K562 (cell line): ENCODE measurements at regions not wholly inside any gene's neighbourhood (a gene's known extent, or its start where the extent isn't known, plus 50 kb on each side); places are given as distances from the start of the nearest gene placed in this dataset.

ENCODE experiments used
- ATAC-seq: fragments of 200-7000 bp; cut with Tn5 transposase; 3 replicates; pipeline ENCODE4 v1.9.1; 2020; ENCODE audit warnings: moderate library complexity
- BruUV-seq: library from RNA; stranded (reverse); fragments of 400-500 nt; replicated peaks from 2 replicates; lab custom pipeline; 2021; lab: Mats Ljungman, UMichigan
- CTCF ChIA-PET: fragments of 300-600 bp; formaldehyde crosslinking; extraction: SDS; loops from one replicate; lab custom pipeline; 2021; ENCODE audit warnings: low intra/inter-chr PET ratio; lab: Yijun Ruan, JAX
- POLR2A ChIA-PET: fragments of 300-600, 350-650 bp; sonication (Branson Sonifier 250); formaldehyde crosslinking; extraction: SDS; loops from one replicate; lab custom pipeline; 2021; ENCODE audit warnings: antibody characterized with exemption, inconsistent platforms; lab: Yijun Ruan, JAX
- DNase-seq, 4 experiments: peaks; one replicate each; pipeline versions ENCODE4 v3.0.0 to v3.0.0-alpha.2; 2011 to 2018; ENCODE audit warnings: low spot score in 3 of 4, mixed read lengths in 3 of 4; ENCODE audit errors: extremely low read depth in 1 of 4
- FAIRE-seq: peaks from 2 replicates; lab custom pipeline; 2011; peaks lifted over from hg19 to GRCh38; lab: Jason Lieb, UNC
- H2AFZ ChIP-seq: 2 replicates; pipeline ENCODE4 v1.6.0; 2011; ENCODE audit warnings: low read depth, low read length, control low read depth, inconsistent platforms
- H3K27ac ChIP-seq: fragments of 200-600 bp; 3 replicates; pipeline ENCODE4 v1.8.0; 2011; ENCODE audit warnings: low read depth, mild to moderate bottlenecking, control low read depth, inconsistent platforms, low read length, moderate library complexity, mixed read lengths; ENCODE audit errors: extremely low read depth
- H3K27me3 ChIP-seq, 2 experiments: fragments of 300-600 bp in 1 of 2; 2 replicates in 1 of 2; 3 replicates in 1 of 2; pipeline versions ENCODE4 v1.6.0 to v1.8.0; 2011; ENCODE audit warnings: inconsistent platforms in 2 of 2, low read length in 2 of 2, mild to moderate bottlenecking in 1 of 2, mixed read lengths in 1 of 2, moderate library complexity in 1 of 2; ENCODE audit not compliant: control insufficient read depth in 2 of 2, insufficient read depth in 2 of 2
- H3K36me3 ChIP-seq: fragments of 300-600 bp; 3 replicates; pipeline ENCODE4 v1.8.0; 2011; ENCODE audit warnings: mild to moderate bottlenecking, low read length, inconsistent platforms; ENCODE audit not compliant: control insufficient read depth, insufficient read depth
- H3K4me1 ChIP-seq, 2 experiments: fragments of 200-600 bp in 1 of 2; replicated peaks in 1 of 2; 2 replicates in 1 of 2; 3 replicates in 1 of 2; pipeline versions ENCODE4 v1.5.1 to v1.8.0; 2011; ENCODE audit warnings: inconsistent platforms in 2 of 2, low read length in 2 of 2, mild to moderate bottlenecking in 1 of 2, mixed read lengths in 1 of 2, moderate library complexity in 1 of 2; ENCODE audit not compliant: control insufficient read depth in 2 of 2, insufficient read depth in 2 of 2
- H3K4me2 ChIP-seq: 2 replicates; pipeline ENCODE4 v1.6.1; 2011; ENCODE audit warnings: low read length, control low read depth, inconsistent platforms, mixed read lengths; ENCODE audit not compliant: insufficient read depth
- H3K4me3 ChIP-seq: fragments of 200-600 bp; sonication (generic), shearing (Covaris generic); 2 replicates; pipeline ENCODE4 v1.5.1; 2016; ENCODE audit warnings: control low read depth, inconsistent platforms
- H3K79me2 ChIP-seq: fragments of 200-600 bp; 3 replicates; pipeline ENCODE4 v1.8.0; 2011; ENCODE audit warnings: low read length, inconsistent platforms; ENCODE audit not compliant: control insufficient read depth, insufficient read depth
- H3K9ac ChIP-seq, 2 experiments: 2 replicates each; pipeline versions ENCODE4 v1.6.0 to v1.6.1; 2011; ENCODE audit warnings: low read depth in 2 of 2, low read length in 2 of 2, control low read depth in 1 of 2, inconsistent platforms in 1 of 2, mild to moderate bottlenecking in 1 of 2, mixed read lengths in 1 of 2; ENCODE audit not compliant: insufficient read depth in 1 of 2
- H3K9me1 ChIP-seq: one replicate; pipeline ENCODE4 v1.6.0; 2011; ENCODE audit warnings: inconsistent platforms, mild to moderate bottlenecking, low read length, moderate library complexity; ENCODE audit not compliant: control insufficient read depth, insufficient read depth
- H3K9me3 ChIP-seq: replicated peaks from 2 replicates; pipeline ENCODE4 v1.5.1; 2011; ENCODE audit warnings: low read depth, low read length, inconsistent platforms; ENCODE audit not compliant: control insufficient read depth, insufficient read depth
- H4K20me1 ChIP-seq: replicated peaks from 2 replicates; pipeline ENCODE4 v1.6.1; 2011; ENCODE audit warnings: low read length, inconsistent platforms, mixed read lengths; ENCODE audit not compliant: control insufficient read depth, insufficient read depth
- ELK1 ChIP-seq: sonication (generic); formaldehyde crosslinking; IDR thresholded peaks from 2 replicates; pipeline ENCODE4 v1.8.1; 2022; ENCODE audit warnings: missing genetic modification reagents
- IRF2 ChIP-seq: sonication (generic); formaldehyde crosslinking; IDR thresholded peaks from 2 replicates; pipeline ENCODE4 v1.8.1; 2022; ENCODE audit warnings: mild to moderate bottlenecking, missing genetic modification reagents
- STAT6 ChIP-seq: sonication (generic); formaldehyde crosslinking; IDR thresholded peaks from 2 replicates; pipeline ENCODE4 v1.8.1; 2023; ENCODE audit warnings: mild to moderate bottlenecking, missing genetic modification reagents
- ZNF57 ChIP-seq: fragments of 450-650 bp; formaldehyde crosslinking; IDR thresholded peaks from 2 replicates; pipeline ENCODE4 v1.4.0; 2020; ENCODE audit warnings: mild to moderate bottlenecking, moderate library complexity
- WGBS: fragments of 100-300 bp; shearing (Covaris generic); methylation state at CpG from one replicate; pipeline ENCODE4 v1.1.6; 2016; ENCODE audit warnings: low coverage, mixed read lengths; ENCODE audit not compliant: insufficient coverage; ENCODE audit errors: missing lambda C conversion rate; 5-methylcytosine and 5-hydroxymethylcytosine counted together
- in situ Hi-C: fragments of 300-500 bp; cut with MboI; formaldehyde crosslinking; loops from 4 replicates; pipeline ENCODE4 v1.15.0; 2018; ENCODE audit warnings: inconsistent platforms, mixed read lengths
- intact Hi-C: fragments of 100-400 bp; cut with micrococcal nuclease; formaldehyde crosslinking; loops from 2 replicates; pipeline ENCODE4 v1.14.2; 2022
- TF ChIP-seq, protein P1 (sequence below): IDR thresholded peaks from 3 replicates; pipeline ENCODE4 v1.6.1; 2011; ENCODE audit warnings: borderline replicate concordance, mild to moderate bottlenecking, moderate library complexity; ENCODE audit not compliant: insufficient read length; ENCODE audit errors: extremely low read depth

DNA sequence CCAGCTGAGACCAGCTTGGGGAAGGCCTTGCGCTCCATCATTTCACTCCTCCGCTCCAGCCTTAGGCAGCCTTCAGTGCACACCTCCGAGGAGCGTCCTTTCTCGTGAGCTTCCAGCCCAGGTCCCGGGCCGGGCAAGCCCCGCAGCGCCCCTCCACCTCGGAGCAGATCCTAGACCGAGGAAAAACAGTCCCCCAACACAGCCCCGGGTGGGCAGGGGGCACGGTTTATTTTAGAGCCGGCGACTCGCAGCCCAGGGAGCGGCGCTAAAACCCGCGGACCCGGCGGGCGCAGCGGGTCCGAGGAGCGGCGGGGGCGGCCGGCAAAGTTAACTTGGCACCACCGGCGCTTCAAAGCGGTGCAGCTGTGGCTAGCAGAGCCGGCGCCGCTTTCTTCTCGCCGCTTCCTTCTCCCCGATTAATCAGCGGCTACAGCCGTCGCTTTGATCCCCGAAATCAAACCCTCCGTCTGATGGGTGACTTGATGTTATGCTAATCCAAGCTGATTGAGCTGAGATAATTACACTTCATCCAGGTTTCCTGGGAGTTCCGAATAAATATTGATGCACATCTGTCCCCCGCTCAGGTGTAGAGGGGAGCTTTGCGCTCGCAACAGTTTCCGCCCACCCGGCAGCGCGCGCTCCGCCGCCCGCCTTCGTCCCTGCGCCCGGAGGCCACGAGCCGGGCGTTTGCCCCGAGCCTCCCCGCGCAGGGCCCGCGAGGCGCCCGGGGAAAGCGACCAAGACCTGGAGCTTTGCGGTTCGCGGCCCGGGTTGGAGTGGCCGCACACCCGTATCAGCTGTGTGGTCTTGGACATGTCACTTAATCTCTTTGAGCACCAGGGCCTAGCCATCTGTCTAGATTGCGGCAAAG is 192.7 kb downstream of the BUD13 start:
- H3K27ac ChIP-seq, result no peak overlapping the region
- BruUV-seq, result no TSS peak
- ChIA-PET POLR2A (no interaction called here), CTCF (no interaction called here)
- ATAC-seq (no peak), FAIRE-seq (no peak), DNase-seq (no peak)
- no peaks in the 10 kb centered on the region for H3K9me1 ChIP-seq
- H3K79me2 ChIP-seq, result no peaks in the 10 kb centered on the region
- H4K20me1 ChIP-seq, result no peaks in the 10 kb centered on the region
- 11% methylated on average over 67 of the region's 76 CpGs for WGBS
- no peak overlapping the region for H2AFZ ChIP-seq
- in situ Hi-C loops, result no loop called here
- H3K36me3 ChIP-seq, result no peaks in the 10 kb centered on the region
- H3K4me2 ChIP-seq, result no peak overlapping the region
- peaks cover 0 to 6% of the 10 kb centered on the region in 2 experiments; a peak in 1 of 5 replicates for H3K4me1 ChIP-seq
- no peaks in the 10 kb centered on the region for H3K9me3 ChIP-seq
- intact Hi-C loops, result no loop called here
- no peak overlapping the region for H3K4me3 ChIP-seq
- no peak overlapping the region for H3K9ac ChIP-seq
- peaks cover 21 to 57% of the 10 kb centered on the region in 2 experiments for H3K27me3 ChIP-seq
- TF ChIP-seq IRF2 (no peak), ELK1 (CRISPR knock-in tag) (no peak), STAT6 (no peak), ZNF57 (CRISPR knock-in tag) (no peak)
- TF ChIP-seq, protein P1, sequence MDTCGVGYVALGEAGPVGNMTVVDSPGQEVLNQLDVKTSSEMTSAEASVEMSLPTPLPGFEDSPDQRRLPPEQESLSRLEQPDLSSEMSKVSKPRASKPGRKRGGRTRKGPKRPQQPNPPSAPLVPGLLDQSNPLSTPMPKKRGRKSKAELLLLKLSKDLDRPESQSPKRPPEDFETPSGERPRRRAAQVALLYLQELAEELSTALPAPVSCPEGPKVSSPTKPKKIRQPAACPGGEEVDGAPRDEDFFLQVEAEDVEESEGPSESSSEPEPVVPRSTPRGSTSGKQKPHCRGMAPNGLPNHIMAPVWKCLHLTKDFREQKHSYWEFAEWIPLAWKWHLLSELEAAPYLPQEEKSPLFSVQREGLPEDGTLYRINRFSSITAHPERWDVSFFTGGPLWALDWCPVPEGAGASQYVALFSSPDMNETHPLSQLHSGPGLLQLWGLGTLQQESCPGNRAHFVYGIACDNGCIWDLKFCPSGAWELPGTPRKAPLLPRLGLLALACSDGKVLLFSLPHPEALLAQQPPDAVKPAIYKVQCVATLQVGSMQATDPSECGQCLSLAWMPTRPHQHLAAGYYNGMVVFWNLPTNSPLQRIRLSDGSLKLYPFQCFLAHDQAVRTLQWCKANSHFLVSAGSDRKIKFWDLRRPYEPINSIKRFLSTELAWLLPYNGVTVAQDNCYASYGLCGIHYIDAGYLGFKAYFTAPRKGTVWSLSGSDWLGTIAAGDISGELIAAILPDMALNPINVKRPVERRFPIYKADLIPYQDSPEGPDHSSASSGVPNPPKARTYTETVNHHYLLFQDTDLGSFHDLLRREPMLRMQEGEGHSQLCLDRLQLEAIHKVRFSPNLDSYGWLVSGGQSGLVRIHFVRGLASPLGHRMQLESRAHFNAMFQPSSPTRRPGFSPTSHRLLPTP, result no peak
